Right lobe of liver (tissue), 4 donors: ENCODE measurements at regions not wholly inside any gene's neighbourhood (a gene's known extent, or its start where the extent isn't known, plus 50 kb on each side); places are given as distances from the start of the nearest gene placed in this dataset.

Experiments used
- POLR2A ChIP-seq: fragments of 450-650 bp; IDR thresholded peaks from one replicate; pipeline ENCODE4 v1.6.1; 2017; ENCODE audit warnings: antibody characterized with exemption, mild to moderate bottlenecking
- TF ChIP-seq, protein P1 (sequence below), 4 donors: fragments of 200-600 bp in 3 of 4; fragments of 450-650 bp in 1 of 4; IDR thresholded peaks; one replicate each; pipeline versions ENCODE4 v1.5.1 to v1.8.0; 2016 to 2022; ENCODE audit warnings: antibody characterized with exemption in 4 of 4, mild to moderate bottlenecking in 2 of 4
- donor health status: DM: no; HTN: no; CAD: no.
- donor health status: DM: no; HTN: no; CAD: no.
- donor health status: DM: no; HTN: yes; CAD: no.

- TF ChIP-seq, protein P1, sequence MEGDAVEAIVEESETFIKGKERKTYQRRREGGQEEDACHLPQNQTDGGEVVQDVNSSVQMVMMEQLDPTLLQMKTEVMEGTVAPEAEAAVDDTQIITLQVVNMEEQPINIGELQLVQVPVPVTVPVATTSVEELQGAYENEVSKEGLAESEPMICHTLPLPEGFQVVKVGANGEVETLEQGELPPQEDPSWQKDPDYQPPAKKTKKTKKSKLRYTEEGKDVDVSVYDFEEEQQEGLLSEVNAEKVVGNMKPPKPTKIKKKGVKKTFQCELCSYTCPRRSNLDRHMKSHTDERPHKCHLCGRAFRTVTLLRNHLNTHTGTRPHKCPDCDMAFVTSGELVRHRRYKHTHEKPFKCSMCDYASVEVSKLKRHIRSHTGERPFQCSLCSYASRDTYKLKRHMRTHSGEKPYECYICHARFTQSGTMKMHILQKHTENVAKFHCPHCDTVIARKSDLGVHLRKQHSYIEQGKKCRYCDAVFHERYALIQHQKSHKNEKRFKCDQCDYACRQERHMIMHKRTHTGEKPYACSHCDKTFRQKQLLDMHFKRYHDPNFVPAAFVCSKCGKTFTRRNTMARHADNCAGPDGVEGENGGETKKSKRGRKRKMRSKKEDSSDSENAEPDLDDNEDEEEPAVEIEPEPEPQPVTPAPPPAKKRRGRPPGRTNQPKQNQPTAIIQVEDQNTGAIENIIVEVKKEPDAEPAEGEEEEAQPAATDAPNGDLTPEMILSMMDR (IDR thresholded peaks at IDR 0.05) = no peak
- no peak for TF ChIP-seq POLR2A
Measured at GRCh38 chr5:125290935-125291334, 544.5 kb upstream of the ZNF608 start.
